GM18870 (cell line): ENCODE measurements at regions not wholly inside any gene's neighbourhood (a gene's known extent, or its start where the extent isn't known, plus 50 kb on each side); places are given as distances from the start of the nearest gene placed in this dataset.
"Not testable (repeated sequence)": the region's sequence is repeated elsewhere in the genome, so short reads cannot be mapped to it uniquely, and the experiment has no call there.

ENCODE experiments used
- ATAC-seq: cut with Tn5 transposase; IDR thresholded peaks from one replicate; pipeline ENCODE4 v1.9.1; 2021; ENCODE audit warnings: moderate library complexity; ENCODE audit not compliant: unreplicated experiment

- ATAC-seq = no peak
These were observed 121.5 kb upstream of the PDE1A start for GRCh38 chr2:182548031-182548950.

- no peak for ATAC-seq
These were observed 123.4 kb upstream of the PDE1A start for GRCh38 chr2:182550234-182550633.

- not testable (repeated sequence) for ATAC-seq
These were observed 125.4 kb upstream of the PDE1A start for GRCh38 chr2:182552232-182552631.

- not testable (repeated sequence) for ATAC-seq
These were observed 125.9 kb upstream of the PDE1A start for GRCh38 chr2:182552785-182553184.

GRCh38 chr2:182553483-182553882 lies 126.6 kb upstream of the PDE1A start:
- ATAC-seq = peak; percentile 99

- no peak for ATAC-seq
These were observed 128.1 kb upstream of the PDE1A start for GRCh38 chr2:182554950-182555349.

GRCh38 chr2:182558564-182558963 lies 131.7 kb upstream of the PDE1A start:
- no peak for ATAC-seq

GRCh38 chr2:182559623-182560022 lies 132.8 kb upstream of the PDE1A start:
- no peak for ATAC-seq

GRCh38 chr2:182565911-182566567 lies 139.2 kb upstream of the PDE1A start:
- no peak for ATAC-seq

- ATAC-seq = no peak
These were observed 142.5 kb upstream of the DNAJC10 start for GRCh38 chr2:182573553-182573952.

GRCh38 chr2:182577816-182578215 lies 138.2 kb upstream of the DNAJC10 start:
- ATAC-seq = no peak

GRCh38 chr2:182581196-182581935 lies 134.7 kb upstream of the DNAJC10 start:
- no peak for ATAC-seq

GRCh38 chr2:182584462-182584861 lies 131.6 kb upstream of the DNAJC10 start:
- ATAC-seq = no peak

- no peak for ATAC-seq
These were observed 131.1 kb upstream of the DNAJC10 start for GRCh38 chr2:182585001-182585400.

GRCh38 chr2:182585430-182585829 lies 130.6 kb upstream of the DNAJC10 start:
- ATAC-seq = no peak

- ATAC-seq = no peak
These were observed 129.6 kb upstream of the DNAJC10 start for GRCh38 chr2:182586426-182586825.

GRCh38 chr2:182587831-182588230 lies 128.2 kb upstream of the DNAJC10 start:
- no peak for ATAC-seq

GRCh38 chr2:182589121-182589520 lies 126.9 kb upstream of the DNAJC10 start:
- ATAC-seq = no peak

GRCh38 chr2:182591774-182592173 lies 124.3 kb upstream of the DNAJC10 start:
- no peak for ATAC-seq

- no peak for ATAC-seq
These were observed 123.2 kb upstream of the DNAJC10 start for GRCh38 chr2:182592691-182593393.
